Stimulated activated naive CD8-positive, alpha-beta T cell treated with anti-CD3 and anti-CD28 coated beads, Interleukin-15, Interleukin-2, amounts not matched to agents 100 ng/mL and 50 ng/mL, for 24 hours (primary cell): ENCODE measurements at regions not wholly inside any gene's neighbourhood (a gene's known extent, or its start where the extent isn't known, plus 50 kb on each side); places are given as distances from the start of the nearest gene placed in this dataset.

Experiments used
- H3K27ac Mint-ChIP-seq: one replicate; pipeline ENCODE4 v1.8.0; 2021; ENCODE audit warnings: mild to moderate bottlenecking, mixed read lengths
- H3K27me3 Mint-ChIP-seq: one replicate; pipeline ENCODE4 v1.8.0; 2021; ENCODE audit warnings: mixed read lengths
- H3K36me3 Mint-ChIP-seq: one replicate; pipeline ENCODE4 v1.8.0; 2021; ENCODE audit warnings: low read depth, mixed read lengths
- H3K4me1 Mint-ChIP-seq: one replicate; pipeline ENCODE4 v1.8.0; 2021; ENCODE audit warnings: low read depth, mixed read lengths
- H3K4me3 Mint-ChIP-seq: one replicate; pipeline ENCODE4 v1.8.0; 2021; ENCODE audit warnings: mild to moderate bottlenecking, mixed read lengths
- H3K9me3 Mint-ChIP-seq: one replicate; pipeline ENCODE4 v1.8.0; 2021; ENCODE audit warnings: mixed read lengths

DNA sequence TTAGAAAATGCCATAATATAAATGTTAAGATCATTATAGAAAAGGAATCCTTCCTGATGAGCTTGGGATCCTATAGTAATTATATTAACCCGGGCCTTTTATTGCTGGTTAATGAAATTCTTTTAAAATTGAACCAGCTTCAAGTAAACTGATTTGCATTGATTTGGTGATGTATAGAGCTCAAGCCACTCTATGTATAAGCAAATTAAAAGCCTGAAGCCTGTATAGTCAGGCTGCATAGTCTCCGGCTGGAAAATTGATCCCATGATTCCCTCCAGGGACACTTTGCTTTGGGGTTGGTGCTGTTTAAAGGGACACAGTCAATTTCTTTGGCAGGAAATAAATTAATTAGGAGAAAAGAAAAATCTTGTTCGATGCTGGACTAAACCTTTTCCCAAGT, 199.1 kb downstream of the HERPUD2 start:
- no peaks in the 10 kb centered on the region for H3K36me3 Mint-ChIP-seq
- peaks cover 14% of the 10 kb centered on the region for H3K27me3 Mint-ChIP-seq
- no peak overlapping the region for H3K27ac Mint-ChIP-seq
- H3K9me3 Mint-ChIP-seq, result no peaks in the 10 kb centered on the region
- H3K4me1 Mint-ChIP-seq, result no peaks in the 10 kb centered on the region
- no peak overlapping the region for H3K4me3 Mint-ChIP-seq

DNA sequence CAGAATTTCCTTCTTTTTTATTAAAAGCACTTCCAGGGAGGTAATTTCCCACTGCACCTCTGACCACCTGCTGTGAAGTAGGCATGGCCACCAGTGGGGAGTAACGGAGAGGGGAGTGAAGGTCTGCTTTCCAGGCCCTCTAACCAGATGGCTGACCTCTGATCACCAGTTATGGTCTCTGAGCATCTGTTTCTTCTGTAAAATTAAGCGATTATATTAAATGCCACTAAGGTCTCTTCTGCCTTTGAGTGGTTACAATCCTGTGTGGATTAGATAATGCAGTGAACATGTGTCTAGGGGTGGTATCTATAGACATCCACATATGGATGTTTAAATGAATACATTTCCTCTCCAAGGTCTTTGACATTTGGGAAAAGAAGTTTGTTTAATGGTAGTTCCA, 199.6 kb downstream of the HERPUD2 start:
- Mint-ChIP-seq H3K4me3 (no peak overlapping the region), H3K27me3 (peaks cover 17% of the 10 kb centered on the region), H3K9me3 (no peaks in the 10 kb centered on the region), H3K27ac (no peak overlapping the region), H3K36me3 (no peaks in the 10 kb centered on the region), H3K4me1 (no peaks in the 10 kb centered on the region)

DNA sequence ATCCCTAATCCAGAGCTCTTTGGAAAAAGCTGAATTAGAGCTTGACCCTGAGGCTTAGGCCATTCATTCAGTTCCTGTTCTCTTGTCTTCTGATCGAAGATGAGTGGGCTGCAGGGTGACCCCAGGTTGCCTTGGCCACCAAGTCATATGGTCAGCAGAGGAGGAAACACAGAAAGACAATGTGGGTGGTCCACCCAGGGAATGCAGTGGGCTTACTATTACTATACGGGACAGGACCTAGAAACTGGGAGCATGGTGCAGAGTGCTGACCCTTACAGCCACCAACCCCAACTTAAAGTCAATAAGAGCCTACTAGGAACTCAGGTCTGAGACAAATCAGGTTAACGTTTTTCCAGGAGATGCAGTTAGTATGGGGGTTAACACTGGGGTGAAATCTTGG, 200.5 kb downstream of the HERPUD2 start:
- Mint-ChIP-seq H3K27ac (no peak overlapping the region), H3K4me1 (no peaks in the 10 kb centered on the region), H3K4me3 (no peak overlapping the region), H3K36me3 (no peaks in the 10 kb centered on the region), H3K27me3 (peaks cover 13% of the 10 kb centered on the region), H3K9me3 (no peaks in the 10 kb centered on the region)

DNA sequence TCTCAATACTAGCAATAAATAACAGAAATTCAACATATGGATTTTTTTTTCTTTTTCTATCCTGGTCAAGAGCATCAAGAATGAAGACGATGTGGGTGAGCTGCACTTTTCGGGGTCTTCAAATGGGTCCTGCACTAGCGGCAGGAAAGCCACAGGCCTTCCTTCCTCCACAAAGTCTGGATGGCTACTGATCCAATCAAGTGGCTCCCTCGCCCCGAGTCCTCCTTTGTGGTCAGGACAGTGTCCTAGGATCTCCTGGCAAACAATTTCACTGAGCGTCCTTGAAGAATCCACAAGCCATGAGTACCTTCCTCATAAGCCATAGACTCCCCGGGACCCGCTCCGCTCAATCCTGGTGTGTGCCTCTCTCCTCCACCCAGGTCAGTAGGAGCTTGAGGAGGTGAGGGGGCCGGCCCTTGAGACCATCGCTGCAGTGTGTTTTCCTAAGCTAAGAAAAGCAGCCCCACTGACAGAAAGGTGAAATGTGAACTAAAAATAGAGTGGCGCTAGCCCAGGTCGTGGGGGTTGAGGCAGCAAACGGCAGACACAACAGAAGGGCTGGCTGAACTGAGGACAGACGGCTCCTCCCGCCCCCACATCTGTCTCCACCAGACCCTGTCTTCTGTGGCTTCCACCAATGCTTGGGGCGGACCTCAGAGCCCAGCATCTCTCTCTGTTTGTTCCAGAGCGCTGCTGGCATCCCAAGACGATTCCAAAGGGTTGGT, 202.3 kb downstream of the HERPUD2 start:
- H3K4me1 Mint-ChIP-seq, result no peaks in the 10 kb centered on the region

DNA sequence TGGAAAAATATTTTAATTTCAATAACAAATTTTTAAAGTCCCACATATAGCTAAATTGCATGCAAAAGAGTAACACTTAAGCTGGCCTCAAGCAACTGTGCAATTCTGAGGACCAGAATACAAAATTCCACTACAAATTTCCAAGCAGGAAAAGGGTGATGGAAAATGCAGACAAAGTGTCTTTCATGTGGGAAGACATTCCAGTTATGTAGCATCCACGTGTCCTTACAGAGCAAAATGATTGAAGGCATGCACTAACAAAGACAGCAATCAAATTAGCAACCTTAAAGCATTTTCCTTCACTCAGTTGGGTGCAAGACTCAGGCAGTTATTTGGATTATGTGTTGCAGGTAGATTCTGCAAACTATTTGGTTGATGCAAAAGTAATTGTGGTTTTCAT, 203.7 kb downstream of the HERPUD2 start:
- no peak overlapping the region for H3K27ac Mint-ChIP-seq
- H3K9me3 Mint-ChIP-seq, result no peaks in the 10 kb centered on the region
- H3K36me3 Mint-ChIP-seq, result no peaks in the 10 kb centered on the region
- no peaks in the 10 kb centered on the region for H3K4me1 Mint-ChIP-seq
- H3K27me3 Mint-ChIP-seq, result peaks cover 6% of the 10 kb centered on the region
- no peak overlapping the region for H3K4me3 Mint-ChIP-seq

More for the DNA sequence above, 202.3 kb downstream of the HERPUD2 start:
- no peak overlapping the region for H3K4me3 Mint-ChIP-seq
- peaks cover 9% of the 10 kb centered on the region for H3K27me3 Mint-ChIP-seq
- no peak overlapping the region for H3K27ac Mint-ChIP-seq
- no peaks in the 10 kb centered on the region for H3K9me3 Mint-ChIP-seq
- no peaks in the 10 kb centered on the region for H3K36me3 Mint-ChIP-seq

DNA sequence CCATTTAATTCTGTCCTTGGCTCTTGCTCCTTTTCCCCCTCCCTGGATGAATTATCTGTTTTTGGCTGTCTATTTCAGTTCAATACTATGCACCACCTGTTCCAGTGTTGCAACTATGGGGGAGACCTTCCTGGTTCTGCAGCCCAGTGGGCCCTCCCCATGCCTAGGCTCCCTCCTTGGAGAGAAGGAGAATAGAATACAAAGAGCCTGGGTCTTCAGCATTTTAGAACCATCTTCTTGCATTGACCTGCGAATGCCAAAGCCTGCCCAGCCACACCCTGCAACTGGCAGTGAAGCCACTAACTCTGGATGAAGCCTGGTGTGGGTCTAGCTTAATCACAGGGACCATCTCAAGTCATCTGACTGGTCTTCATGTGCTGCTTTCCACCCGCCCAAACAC, 207.1 kb downstream of the HERPUD2 start:
- no peak overlapping the region for H3K4me3 Mint-ChIP-seq
- H3K9me3 Mint-ChIP-seq, result no peaks in the 10 kb centered on the region
- H3K27ac Mint-ChIP-seq, result no peak overlapping the region
- peaks cover 11% of the 10 kb centered on the region for H3K27me3 Mint-ChIP-seq
- no peaks in the 10 kb centered on the region for H3K36me3 Mint-ChIP-seq
- no peaks in the 10 kb centered on the region for H3K4me1 Mint-ChIP-seq

DNA sequence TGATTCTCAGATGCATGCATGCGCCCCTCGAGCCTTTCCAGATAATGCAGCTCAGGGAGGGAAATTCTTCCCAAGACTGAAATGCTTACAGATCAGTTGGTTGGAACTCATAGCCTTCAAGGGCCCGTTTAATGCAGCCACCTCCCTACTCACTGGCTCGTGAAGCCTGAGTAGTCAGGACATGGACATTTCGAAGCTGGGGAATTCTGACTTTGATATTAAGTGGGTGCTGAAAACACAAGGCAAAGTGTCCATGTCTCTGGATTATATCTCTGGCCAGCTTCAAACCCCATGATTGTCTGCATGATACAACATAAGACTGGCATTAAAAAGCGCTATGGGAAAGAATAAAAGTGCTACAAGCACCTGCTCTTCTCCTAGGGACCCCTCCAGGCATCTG, 207.5 kb downstream of the HERPUD2 start:
- Mint-ChIP-seq H3K4me1 (no peaks in the 10 kb centered on the region), H3K9me3 (no peaks in the 10 kb centered on the region), H3K27ac (no peak overlapping the region), H3K27me3 (peaks cover 11% of the 10 kb centered on the region), H3K36me3 (no peaks in the 10 kb centered on the region), H3K4me3 (no peak overlapping the region)

DNA sequence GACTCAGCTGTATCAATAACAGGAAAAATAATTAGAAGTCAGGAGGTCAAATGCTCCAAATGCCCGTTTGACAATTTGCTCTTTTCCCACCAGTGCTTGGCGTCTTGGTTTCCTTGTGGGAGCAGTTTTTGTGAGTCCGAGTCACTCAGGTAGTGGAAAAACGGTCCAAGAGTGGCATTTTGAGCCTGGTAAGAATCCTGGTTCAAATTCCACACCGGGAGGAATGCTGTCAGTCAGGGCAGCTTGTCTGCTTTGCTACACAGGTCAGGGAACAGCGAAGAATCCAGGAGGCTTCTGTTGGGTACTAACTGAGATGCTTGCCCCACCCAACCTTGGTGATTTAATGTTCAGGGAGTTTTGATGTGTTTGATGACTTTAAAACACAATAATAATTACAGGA, 209.5 kb downstream of the HERPUD2 start:
- Mint-ChIP-seq H3K9me3 (no peaks in the 10 kb centered on the region), H3K4me1 (no peaks in the 10 kb centered on the region), H3K27me3 (peaks cover 7% of the 10 kb centered on the region), H3K4me3 (no peak overlapping the region), H3K27ac (no peak overlapping the region), H3K36me3 (no peaks in the 10 kb centered on the region)

DNA sequence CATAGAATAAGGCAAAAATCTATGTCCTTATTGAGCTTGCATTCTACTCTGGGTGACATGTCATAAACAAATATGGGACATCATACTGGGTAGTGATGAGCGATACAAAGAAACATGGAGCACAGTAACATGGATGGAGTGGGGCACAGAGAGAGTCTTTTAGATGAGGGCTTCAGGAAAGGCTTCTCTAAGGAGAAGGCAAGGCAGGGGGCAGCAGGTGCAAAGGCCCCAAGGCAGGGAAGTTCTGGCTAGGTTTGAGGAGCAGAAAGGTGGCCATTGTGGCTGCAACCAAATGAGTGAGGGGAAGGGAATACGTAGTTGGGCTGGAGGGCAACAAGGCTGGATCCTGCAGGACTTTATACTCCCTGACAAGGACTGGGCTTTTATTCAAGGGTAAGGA, 211.4 kb downstream of the HERPUD2 start:
- no peaks in the 10 kb centered on the region for H3K36me3 Mint-ChIP-seq
- H3K9me3 Mint-ChIP-seq, result no peaks in the 10 kb centered on the region
- H3K4me3 Mint-ChIP-seq, result no peak overlapping the region
- H3K27me3 Mint-ChIP-seq, result peaks cover 5% of the 10 kb centered on the region
- no peaks in the 10 kb centered on the region for H3K4me1 Mint-ChIP-seq
- no peak overlapping the region for H3K27ac Mint-ChIP-seq

DNA sequence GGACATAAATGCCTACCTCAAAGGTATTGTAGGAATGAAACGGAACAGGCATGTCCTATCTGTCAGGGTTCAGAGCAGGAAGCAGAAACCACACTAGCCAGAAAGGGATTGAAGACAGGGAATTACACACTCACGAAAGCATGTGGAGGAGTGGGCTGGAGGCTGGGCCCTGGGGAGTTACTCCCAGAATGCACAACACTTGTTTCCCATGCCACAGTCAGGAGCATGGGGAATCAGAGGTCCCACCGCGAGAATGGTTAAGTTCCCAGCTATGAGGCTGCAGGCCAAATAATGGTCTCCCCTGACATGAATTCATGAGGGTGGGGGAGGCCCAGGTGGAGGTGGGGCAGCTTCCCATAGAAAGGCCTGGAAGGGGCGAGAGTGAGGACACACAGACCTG, 212.7 kb downstream of the HERPUD2 start:
- no peak overlapping the region for H3K4me3 Mint-ChIP-seq
- peaks cover 5% of the 10 kb centered on the region for H3K27me3 Mint-ChIP-seq
- H3K9me3 Mint-ChIP-seq, result no peaks in the 10 kb centered on the region
- no peak overlapping the region for H3K27ac Mint-ChIP-seq
- H3K36me3 Mint-ChIP-seq, result no peaks in the 10 kb centered on the region
- H3K4me1 Mint-ChIP-seq, result no peaks in the 10 kb centered on the region

DNA sequence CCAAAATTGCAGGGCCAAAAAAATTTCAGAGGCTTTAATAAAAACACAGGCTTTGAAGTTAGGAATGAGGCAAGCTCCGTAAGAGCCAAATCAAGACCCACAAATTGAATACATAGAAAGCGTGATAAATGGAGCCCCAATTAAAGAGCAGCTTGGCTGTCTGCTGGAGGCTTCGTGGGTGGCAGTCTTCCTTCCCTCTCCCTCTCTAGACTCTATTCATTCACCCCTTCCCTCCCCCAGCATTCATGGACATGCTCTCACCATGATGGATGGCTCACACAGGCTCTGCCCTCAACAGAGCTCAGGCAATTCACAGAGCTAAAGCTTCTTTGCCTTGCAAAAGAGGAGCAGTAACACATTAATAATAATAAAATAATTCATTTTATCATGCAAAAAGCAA, 214.1 kb downstream of the HERPUD2 start:
- Mint-ChIP-seq H3K4me3 (no peak overlapping the region), H3K9me3 (no peaks in the 10 kb centered on the region), H3K4me1 (no peaks in the 10 kb centered on the region), H3K27me3 (peaks cover 10% of the 10 kb centered on the region), H3K27ac (no peak overlapping the region), H3K36me3 (no peaks in the 10 kb centered on the region)

DNA sequence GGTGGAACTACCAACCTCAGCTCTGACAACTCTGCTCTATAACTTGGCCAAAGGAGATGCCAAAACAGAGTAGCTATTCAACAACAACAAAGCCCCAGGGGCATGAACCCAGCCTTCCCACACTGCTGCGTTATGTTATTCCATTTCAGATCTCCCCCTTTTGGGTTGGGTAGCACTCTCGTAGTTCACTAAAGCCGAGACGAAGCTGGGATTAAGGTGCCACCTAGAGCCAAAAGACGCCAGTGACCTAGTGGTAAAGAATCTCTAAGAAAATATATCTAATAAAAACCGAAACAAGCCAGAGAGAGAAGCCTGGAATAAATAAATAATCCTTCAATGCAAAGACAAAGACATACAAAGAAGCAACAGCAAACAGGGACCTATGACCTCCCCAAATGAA, 217.3 kb downstream of the HERPUD2 start:
- no peak overlapping the region for H3K4me3 Mint-ChIP-seq
- H3K9me3 Mint-ChIP-seq, result no peaks in the 10 kb centered on the region
- no peaks in the 10 kb centered on the region for H3K36me3 Mint-ChIP-seq
- H3K4me1 Mint-ChIP-seq, result no peaks in the 10 kb centered on the region
- H3K27ac Mint-ChIP-seq, result no peak overlapping the region
- H3K27me3 Mint-ChIP-seq, result peaks cover 20% of the 10 kb centered on the region

DNA sequence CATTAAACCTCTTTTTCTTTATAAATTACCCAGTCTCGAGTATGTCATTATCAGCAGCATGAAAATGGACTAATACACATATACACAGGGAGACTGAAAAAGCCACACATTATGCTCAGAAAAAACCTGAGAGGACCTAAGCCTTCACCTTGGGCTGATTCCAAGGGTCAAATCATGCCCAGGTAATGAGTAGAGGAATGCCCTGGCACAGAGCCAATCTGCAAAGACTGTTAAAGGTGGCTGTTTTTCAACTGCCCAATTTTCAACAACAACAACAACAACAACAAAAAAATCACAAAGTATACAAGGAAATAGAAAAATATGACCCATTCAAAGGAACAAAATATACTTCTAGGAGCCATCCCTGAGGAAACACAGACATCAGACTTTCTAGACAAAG, 220.2 kb upstream of the TBX20 start:
- H3K4me1 Mint-ChIP-seq, result no peaks in the 10 kb centered on the region
- H3K36me3 Mint-ChIP-seq, result no peaks in the 10 kb centered on the region
- H3K4me3 Mint-ChIP-seq, result no peak overlapping the region
- H3K27ac Mint-ChIP-seq, result no peak overlapping the region
- H3K27me3 Mint-ChIP-seq, result peaks cover 32% of the 10 kb centered on the region
- no peaks in the 10 kb centered on the region for H3K9me3 Mint-ChIP-seq

DNA sequence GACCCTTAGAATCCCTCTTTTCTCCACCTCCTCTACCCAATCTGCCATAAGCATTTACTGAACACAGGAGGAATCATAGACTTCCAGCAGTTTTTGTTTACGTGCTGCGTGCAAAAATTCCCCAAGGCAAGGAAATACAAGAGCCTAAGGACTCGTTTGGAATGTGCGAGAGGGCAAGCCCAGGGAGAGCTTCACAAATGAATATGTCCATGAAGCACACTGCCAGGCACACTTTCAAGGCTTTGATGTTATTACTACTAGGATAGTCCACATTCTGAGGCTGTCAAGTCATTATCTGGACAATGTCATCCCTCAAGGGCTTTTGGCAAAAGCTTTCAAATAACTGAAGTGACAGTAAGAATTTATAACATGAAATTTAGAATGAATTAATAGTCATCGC, 214.7 kb upstream of the TBX20 start:
- H3K4me3 Mint-ChIP-seq, result no peak overlapping the region
- H3K27me3 Mint-ChIP-seq, result peaks cover 19% of the 10 kb centered on the region
- H3K9me3 Mint-ChIP-seq, result no peaks in the 10 kb centered on the region
- no peaks in the 10 kb centered on the region for H3K4me1 Mint-ChIP-seq
- no peak overlapping the region for H3K27ac Mint-ChIP-seq
- H3K36me3 Mint-ChIP-seq, result no peaks in the 10 kb centered on the region

DNA sequence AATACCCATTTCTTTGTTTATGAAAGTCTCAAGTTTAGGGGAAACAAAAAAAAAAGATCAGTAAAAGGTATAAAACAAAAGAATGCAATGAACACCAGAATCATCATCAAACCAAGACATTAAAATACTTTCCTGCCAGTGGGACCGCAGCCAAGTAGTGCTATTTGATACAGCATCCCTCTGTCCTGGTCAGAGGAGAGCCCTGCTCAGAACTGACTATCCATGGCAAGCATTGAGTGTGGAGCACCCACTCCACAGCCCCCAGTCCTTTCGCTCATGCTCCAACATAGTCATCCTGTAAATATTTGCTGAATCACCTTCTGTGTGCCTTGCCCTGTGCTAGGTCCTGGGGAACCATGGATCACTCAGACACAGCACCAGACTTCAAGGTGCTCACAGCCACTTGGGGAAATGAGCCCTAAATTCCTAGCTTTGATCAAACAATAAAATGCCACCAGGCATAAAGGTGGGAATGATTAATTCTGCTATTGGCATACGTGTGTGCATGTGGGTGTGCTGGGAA, 213.6 kb upstream of the TBX20 start:
- Mint-ChIP-seq H3K27me3 (peaks cover 16% of the 10 kb centered on the region), H3K4me3 (no peak overlapping the region), H3K36me3 (no peaks in the 10 kb centered on the region), H3K27ac (no peak overlapping the region), H3K9me3 (no peaks in the 10 kb centered on the region), H3K4me1 (no peaks in the 10 kb centered on the region)

DNA sequence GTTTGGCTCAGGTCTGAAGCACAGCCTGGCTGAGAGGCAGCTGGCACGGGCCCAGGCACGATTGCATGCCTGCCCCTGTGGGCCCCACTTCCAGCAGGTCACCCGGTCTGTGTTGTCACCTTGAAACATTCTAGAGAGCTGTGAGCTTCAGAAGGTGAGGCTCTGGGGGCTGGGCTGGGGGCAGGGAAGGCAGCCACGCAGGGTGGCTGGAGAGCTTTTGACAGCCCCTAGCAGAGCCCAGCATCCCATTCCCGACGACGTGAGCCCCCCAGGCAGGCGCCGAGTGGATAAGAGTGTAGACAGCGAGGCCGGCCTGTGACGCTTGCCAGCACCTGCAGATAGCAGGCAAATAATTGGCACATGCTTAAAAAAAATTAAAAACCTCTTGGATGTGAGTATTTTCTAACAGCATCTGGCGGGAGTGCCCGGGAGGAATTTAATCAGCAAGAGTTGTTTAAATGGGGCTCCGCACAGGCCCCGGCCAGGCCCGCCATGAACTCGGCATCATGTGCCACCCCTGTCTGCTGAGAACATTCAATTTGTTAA, 212.0 kb upstream of the TBX20 start:
- no peak overlapping the region for H3K4me3 Mint-ChIP-seq
- no peaks in the 10 kb centered on the region for H3K36me3 Mint-ChIP-seq
- H3K27me3 Mint-ChIP-seq, result peaks cover 8% of the 10 kb centered on the region
- no peak overlapping the region for H3K27ac Mint-ChIP-seq
- no peaks in the 10 kb centered on the region for H3K4me1 Mint-ChIP-seq
- no peaks in the 10 kb centered on the region for H3K9me3 Mint-ChIP-seq
